ENCODE measurements at regions not wholly inside any gene's neighbourhood (a gene's known extent, or its start where the extent isn't known, plus 50 kb on each side); places are given as distances from the start of the nearest gene placed in this dataset.

- Histone ChIP-seq H3K4me3 (replicated peaks in 1 of 2; ENCODE audit: low read depth in 1 of 2, low read length in 2 of 2) (no peak overlapping the region), H4K20me1 (ENCODE audit: insufficient read depth) (no peaks in the 10 kb centered on the region), H3K9me2 (ENCODE audit: insufficient read depth) (no peaks in the 10 kb centered on the region), H3K79me2 (ENCODE audit: insufficient read depth, low read length) (no peaks in the 10 kb centered on the region), H2AFZ (ENCODE audit: low read depth, low read length, poor library complexity, severe bottlenecking) (no peak overlapping the region), H3K9me3 (ENCODE audit: control insufficient read depth in 1 of 2, insufficient read depth in 1 of 2, low read depth in 1 of 2, low read length in 2 of 2) (no peaks in the 10 kb centered on the region), H3K4me2 (ENCODE audit: low read length) (no peak overlapping the region), H3K27ac (ENCODE audit: low read depth, low read length) (no peak overlapping the region), H3K27me3 (ENCODE audit: insufficient read depth, low read length) (no peaks in the 10 kb centered on the region), H3K9ac (ENCODE audit: low read length) (no peak overlapping the region), H3K36me3 (ENCODE audit: control insufficient read depth in 1 of 2, insufficient read depth in 2 of 2, low read length in 2 of 2) (no peaks in the 10 kb centered on the region), H3K4me1 (ENCODE audit: control insufficient read depth in 1 of 2, insufficient read depth in 2 of 2, low read length in 2 of 2) (no peaks in the 10 kb centered on the region)
- no peak for TF ChIP-seq EGR1 (IDR thresholded peaks at IDR 0.05; ENCODE audit: low read depth)
- TF ChIP-seq ZFX (IDR thresholded peaks at IDR 0.05): no peak
- no peak for TF ChIP-seq SIN3A (IDR thresholded peaks at IDR 0.05; ENCODE audit: low read depth)
- DNase-seq (ENCODE audit: low read depth, low spot score) (no peak), ATAC-seq (no peak)
- ChIA-PET CTCF (no interaction called here), RAD21 (ENCODE audit: low non-redundant PET in 1 of 2, low total read pairs in 2 of 2, uncharacterized antibody in 2 of 2, unreplicated experiment in 2 of 2) (no interaction called here), POLR2A (no interaction called here)
- BruUV-seq (replicated peaks): no TSS peak
- intact Hi-C loops (cut with micrococcal nuclease): no loop called here
These were observed 403.5 kb downstream of the ZNF608 start for GRCh38 chr5:124342986-124343385.

GRCh38 chr5:124342584-124342983 is 403.9 kb downstream of the ZNF608 start:
- DNase-seq (ENCODE audit: low read depth, low spot score) (no peak), ATAC-seq (no peak)
- intact Hi-C loops (cut with micrococcal nuclease): no loop called here
- Histone ChIP-seq H3K27ac (ENCODE audit: low read depth, low read length) (no peak overlapping the region), H3K79me2 (ENCODE audit: insufficient read depth, low read length) (no peaks in the 10 kb centered on the region), H2AFZ (ENCODE audit: low read depth, low read length, poor library complexity, severe bottlenecking) (no peak overlapping the region), H3K36me3 (ENCODE audit: control insufficient read depth in 1 of 2, insufficient read depth in 2 of 2, low read length in 2 of 2) (no peaks in the 10 kb centered on the region), H3K4me3 (replicated peaks in 1 of 2; ENCODE audit: low read depth in 1 of 2, low read length in 2 of 2) (no peak overlapping the region), H3K9me2 (ENCODE audit: insufficient read depth) (no peaks in the 10 kb centered on the region), H4K20me1 (ENCODE audit: insufficient read depth) (no peaks in the 10 kb centered on the region), H3K9me3 (ENCODE audit: control insufficient read depth in 1 of 2, insufficient read depth in 1 of 2, low read depth in 1 of 2, low read length in 2 of 2) (no peaks in the 10 kb centered on the region), H3K4me2 (ENCODE audit: low read length) (no peak overlapping the region), H3K9ac (ENCODE audit: low read length) (no peak overlapping the region), H3K4me1 (ENCODE audit: control insufficient read depth in 1 of 2, insufficient read depth in 2 of 2, low read length in 2 of 2) (no peaks in the 10 kb centered on the region), H3K27me3 (ENCODE audit: insufficient read depth, low read length) (no peaks in the 10 kb centered on the region)
- TF ChIP-seq YY1 (IDR thresholded peaks at IDR 0.05; ENCODE audit: extremely low read depth, insufficient replicate concordance, low read depth, low read length) (no peak), SRF (IDR thresholded peaks at IDR 0.05; ENCODE audit: low read depth) (no peak), ZBTB33 (IDR thresholded peaks at IDR 0.05; ENCODE audit: extremely low read depth, insufficient replicate concordance, low read length) (no peak), POLR2A (IDR thresholded peaks at IDR 0.05; ENCODE audit: borderline replicate concordance, extremely low read depth, insufficient read depth, insufficient read length) (no peak), POLR2AphosphoS5 (IDR thresholded peaks at IDR 0.05; ENCODE audit: low read depth, low read length) (no peak), MAX (IDR thresholded peaks at IDR 0.05) (no peak), SP1 (IDR thresholded peaks at IDR 0.05; ENCODE audit: low read depth) (no peak), TCF7L2 (IDR thresholded peaks at IDR 0.05; ENCODE audit: borderline replicate concordance, extremely low read depth, insufficient read depth, insufficient read length) (no peak)
- TF ChIP-seq, protein P1, sequence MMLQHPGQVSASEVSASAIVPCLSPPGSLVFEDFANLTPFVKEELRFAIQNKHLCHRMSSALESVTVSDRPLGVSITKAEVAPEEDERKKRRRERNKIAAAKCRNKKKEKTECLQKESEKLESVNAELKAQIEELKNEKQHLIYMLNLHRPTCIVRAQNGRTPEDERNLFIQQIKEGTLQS (IDR thresholded peaks at IDR 0.05): no peak
- no TSS peak for BruUV-seq (replicated peaks)
- ChIA-PET RAD21 (ENCODE audit: low non-redundant PET in 1 of 2, low total read pairs in 2 of 2, uncharacterized antibody in 2 of 2, unreplicated experiment in 2 of 2) (no interaction called here), POLR2A (no interaction called here), CTCF (no interaction called here)

Measured in HCT116 (cell line).